ENCODE measurements at regions not wholly inside any gene's neighbourhood (a gene's known extent, or its start where the extent isn't known, plus 50 kb on each side); places are given as distances from the start of the nearest gene placed in this dataset.

GRCh38 chr7:79624336-79624735 lies 170.9 kb upstream of the MAGI2 start:
- H3K4me2 ChIP-seq (ENCODE audit: control insufficient read depth, insufficient read depth) = no peak overlapping the region
- H3K4me1 ChIP-seq (ENCODE audit: control insufficient read depth, insufficient read depth, low read length) = no peaks in the 10 kb centered on the region
- no peak overlapping the region for H2AFZ ChIP-seq (ENCODE audit: control insufficient read depth, low read depth, low read length)
- CTCF ChIA-PET = no interaction called here
- RAD21 ChIA-PET (ENCODE audit: unreplicated experiment) = no interaction called here
- no peaks in the 10 kb centered on the region for H3K9me3 ChIP-seq (replicated peaks; ENCODE audit: control insufficient read depth, insufficient read depth, low read length)
- intact Hi-C loops (cut with micrococcal nuclease; ENCODE audit: unreplicated experiment) = no loop called here
- FAIRE-seq (no peak), ATAC-seq (no peak), DNase-seq (ENCODE audit: low read depth, low spot score) (no peak)
- TF ChIP-seq PRDM15 (CRISPR knock-in tag; IDR thresholded peaks at IDR 0.05) = no peak
- no peak overlapping the region for H3K27ac ChIP-seq (ENCODE audit: control insufficient read depth, insufficient read depth)
- BruUV-seq (replicated peaks) = no TSS peak
- in situ Hi-C loops (cut with MboI) = no loop called here
- H4K20me1 ChIP-seq (ENCODE audit: control insufficient read depth, insufficient read depth) = no peaks in the 10 kb centered on the region
- POLR2A ChIA-PET = no interaction called here
- SMC1A ChIA-PET (ENCODE audit: uncharacterized antibody, unreplicated experiment) = no interaction called here
- no peak overlapping the region for H3K9ac ChIP-seq (ENCODE audit: control insufficient read depth, insufficient read depth, low read length)
- no peaks in the 10 kb centered on the region for H3K79me2 ChIP-seq (ENCODE audit: control insufficient read depth, insufficient read depth, low read length)
- no peak overlapping the region for H3K4me3 ChIP-seq
- H3K36me3 ChIP-seq (ENCODE audit: control insufficient read depth in 2 of 2, insufficient read depth in 2 of 2, low read length in 1 of 2) = no peaks in the 10 kb centered on the region
- no peaks in the 10 kb centered on the region for H3K27me3 ChIP-seq (replicated peaks in 1 of 2; ENCODE audit: control insufficient read depth in 2 of 2, insufficient read depth in 2 of 2, low read length in 1 of 2)

- H3K9ac ChIP-seq (ENCODE audit: control insufficient read depth, insufficient read depth, low read length) = no peak overlapping the region
- no peak overlapping the region for H2AFZ ChIP-seq (ENCODE audit: control insufficient read depth, low read depth, low read length)
- FAIRE-seq (no peak), DNase-seq (ENCODE audit: low read depth, low spot score) (no peak), ATAC-seq (no peak)
- SMC1A ChIA-PET (ENCODE audit: uncharacterized antibody, unreplicated experiment) = interaction anchor here (0.6 kb wide), 1 partner anchor 8 kb away, joined by 4 read pairs; no protein-coding TSS in a partner anchor
- CTCF ChIA-PET = no interaction called here
- POLR2A ChIA-PET = no interaction called here
- no peak overlapping the region for H3K4me2 ChIP-seq (ENCODE audit: control insufficient read depth, insufficient read depth)
- no peaks in the 10 kb centered on the region for H3K79me2 ChIP-seq (ENCODE audit: control insufficient read depth, insufficient read depth, low read length)
- no peak overlapping the region for H3K27ac ChIP-seq (ENCODE audit: control insufficient read depth, insufficient read depth)
- no peaks in the 10 kb centered on the region for H3K27me3 ChIP-seq (replicated peaks in 1 of 2; ENCODE audit: control insufficient read depth in 2 of 2, insufficient read depth in 2 of 2, low read length in 1 of 2)
- no peak overlapping the region for H3K4me3 ChIP-seq
- RAD21 ChIA-PET (ENCODE audit: unreplicated experiment) = no interaction called here
- in situ Hi-C loops (cut with MboI) (no loop called here), intact Hi-C loops (cut with micrococcal nuclease; ENCODE audit: unreplicated experiment) (no loop called here)
- WGBS (ENCODE audit: insufficient coverage, insufficient replicate concordance, low lambda C conversion rate, missing lambda C conversion rate) = 80% methylated on average over 1 of the region's 1 CpG
- no TSS peak for BruUV-seq (replicated peaks)
- H4K20me1 ChIP-seq (ENCODE audit: control insufficient read depth, insufficient read depth) = no peaks in the 10 kb centered on the region
- no peaks in the 10 kb centered on the region for H3K4me1 ChIP-seq (ENCODE audit: control insufficient read depth, insufficient read depth, low read length)
- no peaks in the 10 kb centered on the region for H3K9me3 ChIP-seq (replicated peaks; ENCODE audit: control insufficient read depth, insufficient read depth, low read length)
- no peaks in the 10 kb centered on the region for H3K36me3 ChIP-seq (ENCODE audit: control insufficient read depth in 2 of 2, insufficient read depth in 2 of 2, low read length in 1 of 2)
- TF ChIP-seq STAT1 (conservative IDR thresholded peaks at IDR 0.05) (no peak), CEBPZ (IDR thresholded peaks at IDR 0.05; ENCODE audit: low read depth, low read length) (no peak), RBBP5 (conservative IDR thresholded peaks at IDR 0.05) (no peak), ZBTB4 (CRISPR knock-in tag; IDR thresholded peaks at IDR 0.05) (no peak), SUPT20H (IDR thresholded peaks at IDR 0.05; ENCODE audit: borderline replicate concordance, control insufficient read depth, low read depth, low read length) (no peak), KLF5 (IDR thresholded peaks at IDR 0.05; ENCODE audit: partially characterized antibody) (no peak), RELA (IDR thresholded peaks at IDR 0.05; ENCODE audit: borderline replicate concordance, partially characterized antibody) (no peak)
Measured at GRCh38 chr7:79622781-79623180, 169.3 kb upstream of the MAGI2 start.
